ENCODE measurements at regions not wholly inside any gene's neighbourhood (a gene's known extent, or its start where the extent isn't known, plus 50 kb on each side); places are given as distances from the start of the nearest gene placed in this dataset.

GRCh38 chr20:41770965-41771364 lies 152.8 kb upstream of the CHD6 start:
- Histone ChIP-seq H3K4me3 (replicated peaks in 1 of 3; ENCODE audit: insufficient read depth in 1 of 3, low read depth in 2 of 3, low read length in 3 of 3) (no peak overlapping the region), H3K4me1 (ENCODE audit: insufficient read depth, low read length) (no peaks in the 10 kb centered on the region), H3K4me2 (ENCODE audit: low read depth, low read length) (no peak overlapping the region), H4K20me1 (ENCODE audit: insufficient read depth, low read length) (no peaks in the 10 kb centered on the region), H3K27ac (ENCODE audit: extremely low read length, insufficient read depth, low read length) (no peak overlapping the region), H3K27me3 (ENCODE audit: control insufficient read depth in 1 of 2, insufficient read depth in 2 of 2, low read length in 2 of 2) (0 out of 5 replicates have a peak, but pooled peaks cover 0 to 4% of the 10 kb centered on the region in 2 experiments), H3K9ac (ENCODE audit: insufficient read depth, low read depth, low read length) (no peak overlapping the region), H3K79me2 (ENCODE audit: insufficient read depth, low read length) (no peaks in the 10 kb centered on the region), H3K36me3 (replicated peaks in 1 of 2; ENCODE audit: control insufficient read depth in 1 of 2, insufficient read depth in 2 of 2, low read length in 2 of 2) (no peaks in the 10 kb centered on the region), H3K9me3 (ENCODE audit: low read length) (no peaks in the 10 kb centered on the region), H2AFZ (ENCODE audit: low read length) (no peak overlapping the region)
- intact Hi-C loops (cut with micrococcal nuclease; ENCODE audit: unreplicated experiment) (no loop called here), in situ Hi-C loops (cut with HindIII; ENCODE audit: extremely low pct_ligation_motif_present, low pct_unique_long_range_greater_than_20kb) (no loop called here)
- ChIA-PET CTCF (ENCODE audit: low intra/inter-chr PET ratio, low total read pairs) (no interaction called here), POLR2A (no interaction called here)
- FAIRE-seq (no peak), DNase-seq (ENCODE audit: low spot score) (no peak), ATAC-seq (no peak)
- WGBS (ENCODE audit: low lambda C conversion rate): 24% methylated on average over 2 of the region's 2 CpGs
- no peak for TF ChIP-seq SNAPC5 (CRISPR knock-in tag; IDR thresholded peaks at IDR 0.05; ENCODE audit: borderline replicate concordance)
- no TSS peak for BruUV-seq (replicated peaks)

GRCh38 chr20:41770427-41770826 lies 152.2 kb upstream of the CHD6 start:
- Histone ChIP-seq H3K9me3 (ENCODE audit: low read length) (no peaks in the 10 kb centered on the region), H3K9ac (ENCODE audit: insufficient read depth, low read depth, low read length) (no peak overlapping the region), H3K4me2 (ENCODE audit: low read depth, low read length) (no peak overlapping the region), H3K27me3 (ENCODE audit: control insufficient read depth in 1 of 2, insufficient read depth in 2 of 2, low read length in 2 of 2) (0 out of 5 replicates have a peak, but pooled peaks cover 0 to 4% of the 10 kb centered on the region in 2 experiments), H3K4me1 (ENCODE audit: insufficient read depth, low read length) (no peaks in the 10 kb centered on the region), H2AFZ (ENCODE audit: low read length) (no peak overlapping the region), H3K4me3 (replicated peaks in 1 of 3; ENCODE audit: insufficient read depth in 1 of 3, low read depth in 2 of 3, low read length in 3 of 3) (no peak overlapping the region), H3K36me3 (replicated peaks in 1 of 2; ENCODE audit: control insufficient read depth in 1 of 2, insufficient read depth in 2 of 2, low read length in 2 of 2) (no peaks in the 10 kb centered on the region), H3K79me2 (ENCODE audit: insufficient read depth, low read length) (no peaks in the 10 kb centered on the region), H4K20me1 (ENCODE audit: insufficient read depth, low read length) (no peaks in the 10 kb centered on the region), H3K27ac (ENCODE audit: extremely low read length, insufficient read depth, low read length) (no peak overlapping the region)
- ChIA-PET CTCF (ENCODE audit: low intra/inter-chr PET ratio, low total read pairs) (no interaction called here), POLR2A (no interaction called here)
- no peak for ATAC-seq
- intact Hi-C loops (cut with micrococcal nuclease; ENCODE audit: unreplicated experiment) (no loop called here), in situ Hi-C loops (cut with HindIII; ENCODE audit: extremely low pct_ligation_motif_present, low pct_unique_long_range_greater_than_20kb) (no loop called here)
- no TSS peak for BruUV-seq (replicated peaks)
- no peak for FAIRE-seq
- no peak for DNase-seq (ENCODE audit: low spot score)
- TF ChIP-seq ZBTB43 (CRISPR knock-in tag; conservative IDR thresholded peaks at IDR 0.05): no peak
- 0 out of 2 replicates have a peak, but pooled peaks have one; percentile 17 for TF ChIP-seq CEBPG (CRISPR knock-in tag; IDR thresholded peaks at IDR 0.05)
- no peak for TF ChIP-seq ZFAT (CRISPR knock-in tag; conservative IDR thresholded peaks at IDR 0.05)
- TF ChIP-seq AHR (CRISPR knock-in tag; IDR thresholded peaks at IDR 0.05): no peak
- TF ChIP-seq CEBPB (IDR thresholded peaks at IDR 0.05; ENCODE audit: borderline replicate concordance, low read depth, low read length): peak; percentile 64
- TF ChIP-seq ZNF75D (CRISPR knock-in tag; IDR thresholded peaks at IDR 0.05; ENCODE audit: borderline replicate concordance): no peak
- TF ChIP-seq ELF3 (CRISPR knock-in tag; IDR thresholded peaks at IDR 0.05): no peak
- no peak for TF ChIP-seq ZNF441 (CRISPR knock-in tag; IDR thresholded peaks at IDR 0.05; ENCODE audit: borderline replicate concordance)
- WGBS (ENCODE audit: low lambda C conversion rate): 6% methylated on average over 3 of the region's 3 CpGs
